AG09319 (cell line): ENCODE measurements at regions not wholly inside any gene's neighbourhood (a gene's known extent, or its start where the extent isn't known, plus 50 kb on each side); places are given as distances from the start of the nearest gene placed in this dataset.

Experiments used
- DNase-seq: peaks from one replicate; pipeline ENCODE4 v3.0.0-alpha.2; 2010; ENCODE audit warnings: low read depth; ENCODE audit errors: extremely low read depth
- TF ChIP-seq, protein P1 (sequence below): IDR thresholded peaks from 2 replicates; pipeline ENCODE4 v1.5.1; 2011; ENCODE audit warnings: low read depth, mild to moderate bottlenecking, inconsistent platforms, low read length, moderate library complexity

DNA sequence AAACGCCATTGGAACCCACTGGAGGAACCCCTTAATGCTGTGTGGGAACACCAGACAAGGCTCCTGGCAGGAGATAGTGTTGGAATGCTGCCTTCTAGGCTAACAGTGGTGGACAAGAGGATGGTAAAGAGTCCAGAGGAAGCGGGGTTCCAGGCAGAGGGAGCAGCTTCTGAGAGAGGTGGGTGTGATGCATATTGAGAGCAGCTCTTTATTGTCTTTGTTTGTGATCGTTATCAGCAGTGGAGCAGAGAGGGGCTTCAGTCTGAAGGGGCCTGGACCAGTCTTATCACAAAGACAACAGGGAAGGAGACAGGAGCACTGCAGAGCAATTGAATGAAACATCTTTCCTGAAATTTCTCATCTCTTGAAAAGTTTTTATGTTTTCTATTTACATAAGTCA, 106.8 kb upstream of the PLET1 start:
- no peak for DNase-seq
- TF ChIP-seq, protein P1, sequence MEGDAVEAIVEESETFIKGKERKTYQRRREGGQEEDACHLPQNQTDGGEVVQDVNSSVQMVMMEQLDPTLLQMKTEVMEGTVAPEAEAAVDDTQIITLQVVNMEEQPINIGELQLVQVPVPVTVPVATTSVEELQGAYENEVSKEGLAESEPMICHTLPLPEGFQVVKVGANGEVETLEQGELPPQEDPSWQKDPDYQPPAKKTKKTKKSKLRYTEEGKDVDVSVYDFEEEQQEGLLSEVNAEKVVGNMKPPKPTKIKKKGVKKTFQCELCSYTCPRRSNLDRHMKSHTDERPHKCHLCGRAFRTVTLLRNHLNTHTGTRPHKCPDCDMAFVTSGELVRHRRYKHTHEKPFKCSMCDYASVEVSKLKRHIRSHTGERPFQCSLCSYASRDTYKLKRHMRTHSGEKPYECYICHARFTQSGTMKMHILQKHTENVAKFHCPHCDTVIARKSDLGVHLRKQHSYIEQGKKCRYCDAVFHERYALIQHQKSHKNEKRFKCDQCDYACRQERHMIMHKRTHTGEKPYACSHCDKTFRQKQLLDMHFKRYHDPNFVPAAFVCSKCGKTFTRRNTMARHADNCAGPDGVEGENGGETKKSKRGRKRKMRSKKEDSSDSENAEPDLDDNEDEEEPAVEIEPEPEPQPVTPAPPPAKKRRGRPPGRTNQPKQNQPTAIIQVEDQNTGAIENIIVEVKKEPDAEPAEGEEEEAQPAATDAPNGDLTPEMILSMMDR, result no peak

DNA sequence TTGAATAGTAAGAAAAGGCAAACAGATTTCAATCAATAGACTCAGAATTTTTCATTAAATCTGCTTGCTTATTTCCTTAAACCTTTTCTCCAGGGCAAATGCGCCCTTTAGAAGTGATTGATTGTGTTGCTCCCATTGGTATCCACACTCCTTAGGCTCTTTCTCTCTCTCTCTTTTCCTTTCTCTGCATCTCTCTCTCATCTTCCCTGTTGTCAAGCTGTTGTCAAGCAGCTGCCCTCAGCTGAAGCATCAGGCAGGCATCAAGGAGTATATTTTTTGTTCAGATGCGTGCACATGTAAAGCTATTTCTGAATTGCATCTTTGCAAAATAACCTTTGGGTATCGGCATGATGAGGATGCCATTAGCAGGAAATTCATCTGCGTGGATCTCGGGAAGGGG, 107.2 kb upstream of the PLET1 start:
- TF ChIP-seq, protein P1, result no peak
- DNase-seq, result no peak

DNA sequence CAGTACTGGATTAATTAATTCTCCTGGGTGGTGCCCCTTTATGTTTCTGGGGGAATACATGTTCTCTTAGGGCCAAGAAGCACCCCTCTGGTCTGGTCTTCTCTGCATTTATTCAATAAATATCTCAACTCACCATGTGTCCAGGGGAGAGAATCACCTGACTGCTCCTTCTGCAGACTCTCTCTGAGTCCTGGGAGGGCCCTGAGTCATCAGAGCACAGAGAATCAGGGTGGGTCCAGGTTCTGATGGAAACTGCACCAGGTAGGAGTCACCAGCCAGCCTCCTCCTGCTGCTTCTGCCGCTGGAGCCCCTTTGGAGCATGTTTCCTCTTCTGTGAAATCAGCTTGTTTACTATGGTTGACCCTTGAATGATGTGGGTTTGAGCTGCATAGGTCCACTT, 107.7 kb upstream of the PLET1 start:
- TF ChIP-seq, protein P1, result no peak
- DNase-seq, result no peak

DNA sequence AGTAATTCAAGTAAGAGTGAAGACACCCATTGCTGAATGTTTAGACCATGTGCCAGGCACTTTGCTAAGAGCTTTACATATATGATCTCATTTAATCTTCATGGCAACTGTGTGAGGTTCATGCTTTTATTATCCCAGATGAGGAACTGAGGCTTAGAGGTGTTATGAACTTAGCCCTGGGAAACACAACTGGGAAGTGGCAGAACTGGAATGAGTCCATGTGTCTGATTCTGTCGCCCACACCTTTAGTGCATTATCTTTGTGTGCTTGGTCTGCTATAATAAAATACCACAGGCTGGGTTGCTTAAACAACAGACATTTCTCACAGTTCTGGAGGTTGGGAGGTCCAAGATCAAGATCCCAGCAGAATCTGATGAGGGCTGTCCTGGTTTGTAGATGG, 108.7 kb upstream of the PLET1 start:
- TF ChIP-seq, protein P1, result no peak

DNA sequence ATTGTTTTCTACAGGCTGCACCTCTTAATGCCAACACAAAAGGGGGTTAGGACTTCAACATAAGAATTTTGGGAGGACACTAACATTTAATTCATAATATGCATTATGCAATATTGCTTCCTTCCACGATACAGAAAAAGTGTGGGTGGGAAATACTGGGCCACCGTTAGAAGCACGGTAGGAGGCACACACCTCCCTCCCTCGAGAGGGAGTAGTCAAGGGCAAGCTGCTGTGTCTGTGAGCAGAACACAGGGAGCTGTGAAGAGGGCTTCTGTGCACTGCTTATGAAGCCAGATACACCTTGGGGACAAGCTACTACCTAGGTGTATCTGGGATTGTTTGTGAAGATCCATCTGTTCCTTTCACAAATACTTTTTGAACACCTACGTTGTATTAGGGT, 109.3 kb upstream of the PLET1 start:
- TF ChIP-seq, protein P1, result no peak
- DNase-seq, result no peak

More for the DNA sequence above, 108.7 kb upstream of the PLET1 start:
- no peak for DNase-seq

DNA sequence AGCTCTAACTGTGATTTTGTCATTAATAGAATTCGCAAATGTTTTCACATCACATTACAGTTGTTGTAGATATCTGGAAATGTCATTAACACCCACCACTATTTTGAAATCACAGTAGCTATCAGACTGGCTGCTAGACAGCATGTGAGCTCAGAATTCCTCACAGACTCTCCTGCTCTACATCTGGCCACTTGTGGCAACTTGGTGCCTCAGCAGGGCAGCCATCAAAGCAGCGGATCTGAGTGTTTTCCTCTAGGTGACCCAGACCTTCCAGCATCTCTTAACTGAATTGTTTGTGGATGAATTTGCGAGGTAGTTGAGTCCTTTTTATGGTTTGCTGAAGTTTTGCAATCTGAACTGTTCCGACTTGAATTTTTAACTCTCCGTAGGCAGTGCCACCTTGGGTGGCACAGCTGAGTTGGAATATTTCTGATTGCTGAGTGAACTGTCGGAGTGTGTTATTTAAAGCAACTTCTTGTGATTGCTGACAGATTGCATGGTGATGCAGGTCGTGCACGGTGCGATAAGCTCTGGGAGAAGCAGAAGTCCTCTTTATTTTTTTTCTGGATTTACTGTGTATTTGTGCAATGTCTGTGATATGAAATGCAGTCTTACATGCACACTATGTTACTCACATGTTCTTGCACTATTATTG, 114.0 kb upstream of the PLET1 start:
- TF ChIP-seq, protein P1, result no peak
- DNase-seq, result no peak

DNA sequence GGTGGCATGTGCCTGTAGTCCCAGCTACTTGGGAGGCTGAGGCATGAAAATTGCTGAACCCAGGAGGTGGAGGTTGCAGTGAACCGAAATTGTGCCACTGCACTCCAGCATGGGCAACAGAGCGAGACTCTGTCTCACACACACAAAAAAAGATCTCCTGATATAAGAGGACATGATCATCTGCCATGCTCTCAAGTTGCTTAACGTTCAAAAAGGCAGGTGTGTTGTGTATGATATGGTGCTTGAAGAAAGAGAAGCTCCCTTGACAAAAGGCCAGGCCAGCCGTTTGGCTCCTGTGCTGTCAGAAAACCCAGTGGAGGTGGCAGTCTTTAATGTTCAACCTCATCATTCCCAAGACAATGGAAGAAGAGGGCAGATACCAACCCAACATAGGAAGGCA, 117.3 kb upstream of the PLET1 start:
- TF ChIP-seq, protein P1, result no peak
- no peak for DNase-seq
